Cerebellar nuclear complex (tissue), 1 donor: ENCODE measurements at regions not wholly inside any gene's neighbourhood (a gene's known extent, or its start where the extent isn't known, plus 50 kb on each side); places are given as distances from the start of the nearest gene placed in this dataset.
"Not testable (repeated sequence)": the region's sequence is repeated elsewhere in the genome, so short reads cannot be mapped to it uniquely, and the experiment has no call there.

ENCODE experiments used
- DNase-seq, 2 experiments: peaks; one replicate each; lab custom pipeline; 2025; lab: John Stamatoyannopoulos, UW

DNA sequence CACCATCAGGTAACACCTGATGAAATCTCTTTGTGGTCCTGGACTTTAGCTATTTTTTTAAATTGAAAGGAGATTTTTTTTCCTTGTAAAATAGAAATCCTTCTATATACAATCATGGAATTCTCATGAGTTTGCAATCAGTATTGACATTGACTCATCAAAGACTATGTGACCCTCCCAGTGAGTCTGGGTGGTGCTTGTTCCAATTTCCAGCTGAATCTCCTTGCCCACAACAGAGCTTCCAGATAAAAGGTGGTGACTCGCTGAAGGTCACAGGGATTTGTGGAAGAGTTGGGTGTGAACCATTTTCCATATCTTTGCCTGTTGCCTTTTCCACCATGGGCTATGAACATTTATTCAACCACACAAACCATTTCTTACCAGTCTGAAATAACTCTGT, 486.6 kb downstream of the AJAP1 start:
- no peak for DNase-seq

GRCh38 chr1:5140136-5140535, 485.7 kb downstream of the AJAP1 start:
- no peak for DNase-seq

GRCh38 chr1:5129746-5130355, 475.4 kb downstream of the AJAP1 start:
- DNase-seq = no peak

- DNase-seq = no peak
These were observed 470.8 kb downstream of the AJAP1 start for GRCh38 chr1:5125208-5125607.

DNA sequence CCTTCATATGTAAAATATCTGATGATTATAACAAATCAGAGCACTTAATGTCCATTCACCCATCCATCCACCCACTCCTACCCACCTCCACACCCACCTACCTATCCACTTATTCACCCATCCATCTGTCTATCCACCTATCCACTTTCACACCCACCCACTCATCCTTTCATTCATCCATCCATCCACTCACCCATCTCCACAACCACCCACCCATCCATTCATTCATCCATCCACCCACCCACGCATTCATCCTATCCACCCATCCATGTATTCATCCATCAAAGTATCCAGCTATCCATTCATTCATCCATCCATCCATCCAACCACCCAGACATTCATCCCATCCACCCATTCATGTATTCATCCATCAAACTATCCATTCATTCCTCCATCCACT, 466.1 kb downstream of the AJAP1 start:
- no peak for DNase-seq

- no peak for DNase-seq
These were observed 465.2 kb downstream of the AJAP1 start for GRCh38 chr1:5119366-5120234.

DNA sequence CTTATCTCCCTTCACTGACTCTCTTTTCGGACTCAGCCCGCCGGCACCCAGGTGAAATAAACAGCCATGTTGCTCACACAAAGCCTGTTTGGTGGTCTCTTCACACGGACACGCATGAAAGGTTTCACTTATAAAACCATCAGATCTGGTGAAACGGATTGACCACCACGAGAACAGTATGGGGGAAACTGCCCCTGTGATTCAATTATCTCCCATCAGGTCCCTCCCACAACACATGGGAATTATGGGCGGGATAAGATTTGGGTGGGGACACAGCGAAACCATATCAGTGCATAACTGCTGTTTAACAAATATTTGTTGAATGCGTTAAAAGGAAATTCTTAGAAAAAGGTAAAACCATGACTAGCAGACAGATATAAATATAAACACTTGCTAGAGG, 464.4 kb downstream of the AJAP1 start:
- not testable (repeated sequence) for DNase-seq

DNA sequence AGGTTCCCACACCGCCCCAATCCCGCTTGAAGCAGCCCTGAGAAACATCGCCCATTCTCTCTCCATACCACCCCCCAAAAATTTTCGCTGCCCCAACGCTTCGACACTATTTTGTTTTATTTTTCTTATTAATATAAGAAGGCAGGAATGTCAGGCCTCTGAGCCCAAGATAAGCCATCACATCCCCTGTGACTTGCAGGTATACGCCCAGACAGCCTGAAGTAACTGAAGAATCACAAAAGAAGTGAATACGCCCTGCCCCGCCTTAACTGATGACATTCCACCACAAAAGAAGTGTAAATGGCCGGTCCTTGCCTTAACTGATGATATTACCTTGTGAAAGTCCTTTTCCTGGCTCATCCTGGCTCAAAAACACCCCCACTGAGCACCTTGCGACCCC, 463.9 kb downstream of the AJAP1 start:
- DNase-seq = not testable (repeated sequence)

GRCh38 chr1:5111581-5111980, 457.2 kb downstream of the AJAP1 start:
- DNase-seq = no peak

DNA sequence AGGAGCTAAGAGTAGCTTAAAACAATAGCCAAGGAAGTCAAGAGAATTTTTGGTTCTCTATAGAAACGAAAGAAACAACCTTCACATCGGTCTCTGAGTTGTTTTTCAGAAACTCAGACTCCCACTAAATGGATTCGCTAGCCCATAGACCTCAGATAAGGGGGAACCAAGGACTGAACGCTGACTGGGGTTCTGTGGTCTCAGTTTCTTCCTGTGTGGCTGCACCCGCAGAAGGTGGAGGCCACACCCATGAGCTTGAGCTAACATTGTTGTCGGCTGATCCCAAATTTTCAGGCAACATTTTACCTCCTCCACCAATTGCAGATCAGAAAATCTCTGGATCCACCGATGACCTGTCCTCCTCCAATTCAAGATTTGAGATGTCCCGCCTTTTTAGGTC, 456.1 kb downstream of the AJAP1 start:
- no peak for DNase-seq

DNA sequence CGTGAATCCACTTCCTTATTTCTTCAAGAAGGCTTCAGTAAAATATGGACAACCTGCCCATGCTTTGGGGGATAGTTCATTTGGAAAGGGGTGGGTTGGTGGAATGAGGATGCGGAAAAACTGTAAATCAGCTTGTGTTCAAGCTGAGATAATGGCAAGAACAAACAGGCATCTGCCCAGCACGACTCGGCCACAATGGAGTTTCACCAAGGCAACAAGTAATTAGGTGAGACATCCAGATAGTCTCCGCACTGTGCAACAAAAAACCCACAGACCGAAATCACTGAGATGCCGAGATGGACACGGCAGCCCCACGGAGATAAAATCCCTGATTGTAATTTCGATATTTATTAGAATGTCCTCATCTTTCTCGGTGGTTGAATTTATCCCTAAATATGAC, 455.2 kb downstream of the AJAP1 start:
- no peak for DNase-seq

- DNase-seq = no peak
These were observed 454.3 kb downstream of the AJAP1 start for GRCh38 chr1:5108740-5109139.

GRCh38 chr1:5105744-5106143, 451.3 kb downstream of the AJAP1 start:
- DNase-seq = no peak

DNA sequence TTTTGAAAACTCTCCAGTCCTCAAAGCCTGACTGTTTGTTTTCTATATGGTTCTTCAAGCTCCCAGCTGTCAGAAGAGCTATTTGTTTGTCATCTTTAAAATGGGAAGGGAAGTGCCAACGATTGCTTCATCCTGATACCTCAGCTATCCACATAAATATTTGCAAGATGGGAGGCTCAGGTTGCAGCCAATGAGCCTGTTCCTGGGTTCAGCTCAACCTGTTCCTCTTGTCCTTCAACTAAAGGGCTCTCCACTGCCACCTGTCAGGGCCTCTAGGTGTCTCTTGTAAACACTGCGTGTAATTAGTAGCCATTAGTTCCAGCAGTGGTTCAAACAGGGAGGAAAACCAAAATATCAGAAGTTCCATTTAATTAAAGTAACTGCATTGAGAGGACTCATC, 445.1 kb downstream of the AJAP1 start:
- no peak for DNase-seq

GRCh38 chr1:5098981-5099385, 444.6 kb downstream of the AJAP1 start:
- no peak for DNase-seq

DNA sequence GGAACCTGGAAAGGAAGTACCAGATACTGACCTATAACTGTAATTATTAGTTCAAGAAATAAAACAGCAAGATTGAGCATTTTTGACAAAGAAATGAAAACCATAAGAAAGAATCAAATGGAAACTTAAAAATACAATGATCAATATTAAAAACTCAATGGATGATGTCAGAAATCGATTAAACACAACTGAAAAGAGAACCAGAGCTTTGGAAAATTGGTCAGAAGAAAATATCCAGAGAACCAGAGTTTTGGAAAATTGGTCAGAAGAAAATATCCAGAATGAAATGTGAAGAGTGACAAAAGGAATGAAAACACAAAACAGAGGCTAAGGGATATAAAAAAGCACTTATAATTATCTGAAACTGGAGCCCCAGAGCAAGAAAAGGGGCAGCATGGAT, 438.6 kb downstream of the AJAP1 start:
- no peak for DNase-seq

DNA sequence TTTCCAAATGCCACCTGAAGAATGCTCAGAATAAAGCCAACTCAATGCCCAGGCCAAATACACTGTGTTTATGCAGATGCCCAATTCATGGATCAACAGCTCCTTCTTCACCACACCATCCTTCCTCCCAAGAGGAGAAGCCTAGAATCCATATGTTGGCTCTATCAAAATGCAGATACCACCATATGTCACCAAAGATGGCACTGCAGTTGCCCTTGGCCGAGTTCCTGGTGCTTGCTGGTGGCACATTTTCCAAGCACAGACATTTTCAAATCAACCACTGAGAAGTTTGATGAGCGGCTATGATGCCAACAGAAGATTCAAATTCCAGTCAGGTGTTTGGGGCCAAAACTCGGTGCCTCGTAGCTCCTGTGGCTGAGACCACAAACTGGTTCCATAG, 430.3 kb downstream of the AJAP1 start:
- DNase-seq = no peak

- no peak for DNase-seq
These were observed 412.8 kb downstream of the AJAP1 start for GRCh38 chr1:5067246-5067645.

- DNase-seq = no peak
These were observed 399.3 kb downstream of the AJAP1 start for GRCh38 chr1:5053744-5054143.

- no peak for DNase-seq
These were observed 374.7 kb downstream of the AJAP1 start for GRCh38 chr1:5029136-5029535.

GRCh38 chr1:5012249-5012648, 357.8 kb downstream of the AJAP1 start:
- DNase-seq = no peak

GRCh38 chr1:5010656-5011055, 356.2 kb downstream of the AJAP1 start:
- DNase-seq = no peak

DNA sequence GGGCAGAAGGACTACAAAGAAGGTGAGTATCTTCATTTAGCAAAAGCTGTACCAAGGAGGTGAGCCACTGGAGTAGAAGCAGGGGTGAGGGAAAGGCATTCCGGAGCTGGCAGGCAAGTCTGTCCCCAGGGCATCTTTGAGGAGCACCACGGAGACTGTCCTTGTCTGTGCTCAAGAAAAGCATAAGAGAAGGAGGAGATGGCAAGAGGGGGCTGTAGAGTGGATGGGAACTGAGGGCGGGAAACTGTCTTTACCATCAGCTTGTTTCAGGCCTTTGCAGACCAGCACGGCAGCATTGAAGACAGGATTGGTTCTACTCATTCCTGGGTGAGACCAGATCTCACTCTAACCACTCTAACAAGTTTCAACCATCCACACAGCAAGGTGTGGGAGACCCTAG, 355.8 kb downstream of the AJAP1 start:
- DNase-seq = no peak
